IMR-90 (cell line): ENCODE measurements at regions not wholly inside any gene's neighbourhood (a gene's known extent, or its start where the extent isn't known, plus 50 kb on each side); places are given as distances from the start of the nearest gene placed in this dataset.

ENCODE experiments used
- ATAC-seq: fragments of 200-7000 bp; cut with Tn5 transposase; 2 replicates; pipeline ENCODE4 v1.9.1; 2020; ENCODE audit warnings: low read depth, mild to moderate bottlenecking, moderate library complexity
- BruUV-seq: library from RNA; stranded (reverse); fragments of 400-500 nt; replicated peaks from 2 replicates; lab custom pipeline; 2021; lab: Mats Ljungman, UMichigan
- CTCF ChIA-PET: fragments of 300-600 bp; formaldehyde crosslinking; extraction: SDS; loops from one replicate; lab custom pipeline; 2021; ENCODE audit warnings: antibody characterized with exemption; lab: Yijun Ruan, JAX
- POLR2A ChIA-PET: fragments of 300-600 bp; sonication (Branson Sonifier 250); formaldehyde crosslinking; loops from one replicate; lab custom pipeline; 2022; ENCODE audit warnings: antibody characterized with exemption; ENCODE audit not compliant: unreplicated experiment; lab: Charles Lee
- DNase-seq: peaks from one replicate; pipeline ENCODE4 v3.0.0; 2013
- H2AFZ ChIP-seq: replicated peaks from 2 replicates; pipeline ENCODE3; 2013; ENCODE audit warnings: low read length, mild to moderate bottlenecking; ENCODE audit not compliant: poor library complexity
- H2AK5ac ChIP-seq: 2 replicates; pipeline ENCODE4 v1.6.1; 2013; ENCODE audit warnings: low read depth, low read length, inconsistent platforms
- H2AK9ac ChIP-seq: replicated peaks from 2 replicates; pipeline ENCODE3; 2013; ENCODE audit warnings: mild to moderate bottlenecking, low read depth, low read length, moderate library complexity; ENCODE audit not compliant: poor library complexity
- H2BK120ac ChIP-seq: 2 replicates; pipeline ENCODE4 v1.6.1; 2013; ENCODE audit warnings: low read depth, low read length, inconsistent platforms
- H2BK15ac ChIP-seq: 3 replicates; pipeline ENCODE4 v1.6.1; 2013; ENCODE audit warnings: low read depth, low read length, inconsistent platforms
- H2BK20ac ChIP-seq: 2 replicates; pipeline ENCODE4 v1.6.1; 2013; ENCODE audit warnings: low read depth, mild to moderate bottlenecking, inconsistent platforms, low read length, moderate library complexity
- H2BK5ac ChIP-seq: 2 replicates; pipeline ENCODE4 v1.6.1; 2013; ENCODE audit warnings: mild to moderate bottlenecking, low read depth, low read length, inconsistent platforms; ENCODE audit not compliant: poor library complexity, severe bottlenecking
- H3K14ac ChIP-seq: replicated peaks from 2 replicates; pipeline ENCODE4 v1.6.1; 2013; ENCODE audit warnings: low read depth, low read length, inconsistent platforms
- H3K18ac ChIP-seq: 2 replicates; pipeline ENCODE4 v1.6.1; 2013; ENCODE audit warnings: low read depth, low read length, control low read depth
- H3K23ac ChIP-seq: 2 replicates; pipeline ENCODE4 v1.6.1; 2013; ENCODE audit warnings: low read depth, low read length, inconsistent platforms
- H3K27ac ChIP-seq: 2 replicates; pipeline ENCODE4 v1.5.1; 2013; ENCODE audit warnings: mild to moderate bottlenecking, control low read depth, low read length; ENCODE audit not compliant: insufficient read depth
- H3K27me3 ChIP-seq: 2 replicates; pipeline ENCODE4 v1.6.1; 2013; ENCODE audit warnings: low read length; ENCODE audit not compliant: control insufficient read depth, insufficient read depth
- H3K36me3 ChIP-seq: 2 replicates; pipeline ENCODE4 v1.6.1; 2013; ENCODE audit warnings: low read length, mixed read lengths; ENCODE audit not compliant: control insufficient read depth, insufficient read depth
- H3K4ac ChIP-seq: 2 replicates; pipeline ENCODE4 v1.6.1; 2013; ENCODE audit warnings: low read depth, low read length, inconsistent platforms
- H3K4me1 ChIP-seq: 2 replicates; pipeline ENCODE4 v1.6.1; 2013; ENCODE audit warnings: low read length, mixed read lengths; ENCODE audit not compliant: control insufficient read depth, insufficient read depth
- H3K4me2 ChIP-seq: 2 replicates; pipeline ENCODE4 v1.6.1; 2013; ENCODE audit warnings: low read depth, mild to moderate bottlenecking, control low read depth, low read length, moderate library complexity
- H3K4me3 ChIP-seq: 2 replicates; pipeline ENCODE4 v1.5.1; 2013; ENCODE audit warnings: low read depth, mild to moderate bottlenecking, control low read depth, low read length, moderate library complexity; ENCODE audit not compliant: insufficient read depth
- H3K56ac ChIP-seq: 2 replicates; pipeline ENCODE4 v1.6.1; 2013; ENCODE audit warnings: low read length, inconsistent platforms; ENCODE audit not compliant: insufficient read depth; ENCODE audit errors: extremely low read depth
- H3K79me1 ChIP-seq, 2 experiments: 2 replicates each; pipeline ENCODE4 v1.6.1; 2013; ENCODE audit warnings: low read length in 2 of 2, inconsistent platforms in 1 of 2, low read depth in 1 of 2
- H3K9ac ChIP-seq: 2 replicates; pipeline ENCODE4 v1.6.1; 2013; ENCODE audit warnings: low read depth, low read length, control low read depth
- H3K9me1 ChIP-seq: 2 replicates; pipeline ENCODE4 v1.6.1; 2013; ENCODE audit warnings: low read length, inconsistent platforms; ENCODE audit not compliant: insufficient read depth
- H3K9me3 ChIP-seq: 2 replicates; pipeline ENCODE4 v1.6.1; 2013; ENCODE audit warnings: low read length; ENCODE audit not compliant: control insufficient read depth, insufficient read depth
- H4K20me1 ChIP-seq: 2 replicates; pipeline ENCODE4 v1.6.1; 2013; ENCODE audit warnings: low read length, inconsistent platforms; ENCODE audit not compliant: insufficient read depth
- H4K5ac ChIP-seq: 2 replicates; pipeline ENCODE4 v1.6.1; 2013; ENCODE audit warnings: mild to moderate bottlenecking, low read depth, low read length, control low read depth
- H4K8ac ChIP-seq, 2 experiments: 2 replicates each; pipeline ENCODE4 v1.6.1; 2013; ENCODE audit warnings: low read depth in 2 of 2, low read length in 2 of 2, control low read depth in 1 of 2, inconsistent platforms in 1 of 2
- H4K91ac ChIP-seq: 2 replicates; pipeline ENCODE4 v1.6.1; 2013; ENCODE audit warnings: low read depth, low read length, inconsistent platforms; ENCODE audit not compliant: insufficient read depth
- BHLHE40 ChIP-seq: fragments of 150-350 bp; IDR thresholded peaks from 2 replicates; pipeline ENCODE4 v1.6.1; 2016; ENCODE audit warnings: mild to moderate bottlenecking, low read depth, low read length
- WGBS, 2 experiments: methylation state at CpG; one replicate each; pipeline versions ENCODE4 v1.1.5 to v1.1.7; 2013; ENCODE audit warnings: missing lambda C conversion rate in 2 of 2; ENCODE audit not compliant: insufficient read length in 1 of 2; ENCODE audit errors: extremely low coverage in 2 of 2; 5-methylcytosine and 5-hydroxymethylcytosine counted together
- dilution Hi-C: fragments of 300-500 bp; cut with HindIII; formaldehyde crosslinking; loops from one replicate; pipeline ENCODE4 v1.14.3; 2018; ENCODE audit warnings: low sequenced_read_pairs; ENCODE audit not compliant: unreplicated experiment
- in situ Hi-C: fragments of 300-500 bp; cut with MboI; formaldehyde crosslinking; loops from 3 replicates; pipeline ENCODE4 v1.14.3; 2019; ENCODE audit warnings: low sequenced_read_pairs, inconsistent platforms, mixed read lengths
- intact Hi-C: fragments of 100-400 bp; cut with micrococcal nuclease; formaldehyde crosslinking; loops from 2 replicates; pipeline ENCODE4 v1.10.0; 2022

GRCh38 chr6:122886481-122886880, 97.4 kb downstream of the SMPDL3A start:
- Histone ChIP-seq H4K91ac (no peak overlapping the region), H3K36me3 (no peaks in the 10 kb centered on the region), H3K18ac (no peak overlapping the region), H3K23ac (no peak overlapping the region), H2BK120ac (no peak overlapping the region), H3K27me3 (no peaks in the 10 kb centered on the region), H3K56ac (no peak overlapping the region), H3K4me3 (no peak overlapping the region), H2AK5ac (no peak overlapping the region), H3K4me2 (no peak overlapping the region), H2BK5ac (no peak overlapping the region), H4K20me1 (no peaks in the 10 kb centered on the region), H4K8ac (no peak overlapping the region), H3K4ac (no peak overlapping the region), H3K9me3 (no peaks in the 10 kb centered on the region; the same call in 1 of the 2 replicates), H3K14ac (no peak overlapping the region), H3K4me1 (no peaks in the 10 kb centered on the region), H3K79me1 (no peaks in the 10 kb centered on the region), H2AFZ (no peak overlapping the region), H2BK15ac (no peak overlapping the region), H3K9me1 (no peaks in the 10 kb centered on the region), H2BK20ac (no peak overlapping the region), H2AK9ac (no peak overlapping the region), H3K9ac (no peak overlapping the region), H4K5ac (no peak overlapping the region), H3K27ac (no peak overlapping the region)
- no peak for ATAC-seq
- POLR2A ChIA-PET, result no interaction called here
- no peak for TF ChIP-seq BHLHE40
- no TSS peak for BruUV-seq
- CTCF ChIA-PET, result no interaction called here
- in situ Hi-C loops, result no loop called here
- no peak for DNase-seq
- 63% methylated on average over 1 of the region's 4 CpGs; no CpG with 5 or more reads in 1 of the 2 experiments for WGBS, 2 experiments
- dilution Hi-C loops, result no loop called here
- intact Hi-C loops, result no loop called here
